ENCODE measurements at regions not wholly inside any gene's neighbourhood (a gene's known extent, or its start where the extent isn't known, plus 50 kb on each side); places are given as distances from the start of the nearest gene placed in this dataset.

DNA sequence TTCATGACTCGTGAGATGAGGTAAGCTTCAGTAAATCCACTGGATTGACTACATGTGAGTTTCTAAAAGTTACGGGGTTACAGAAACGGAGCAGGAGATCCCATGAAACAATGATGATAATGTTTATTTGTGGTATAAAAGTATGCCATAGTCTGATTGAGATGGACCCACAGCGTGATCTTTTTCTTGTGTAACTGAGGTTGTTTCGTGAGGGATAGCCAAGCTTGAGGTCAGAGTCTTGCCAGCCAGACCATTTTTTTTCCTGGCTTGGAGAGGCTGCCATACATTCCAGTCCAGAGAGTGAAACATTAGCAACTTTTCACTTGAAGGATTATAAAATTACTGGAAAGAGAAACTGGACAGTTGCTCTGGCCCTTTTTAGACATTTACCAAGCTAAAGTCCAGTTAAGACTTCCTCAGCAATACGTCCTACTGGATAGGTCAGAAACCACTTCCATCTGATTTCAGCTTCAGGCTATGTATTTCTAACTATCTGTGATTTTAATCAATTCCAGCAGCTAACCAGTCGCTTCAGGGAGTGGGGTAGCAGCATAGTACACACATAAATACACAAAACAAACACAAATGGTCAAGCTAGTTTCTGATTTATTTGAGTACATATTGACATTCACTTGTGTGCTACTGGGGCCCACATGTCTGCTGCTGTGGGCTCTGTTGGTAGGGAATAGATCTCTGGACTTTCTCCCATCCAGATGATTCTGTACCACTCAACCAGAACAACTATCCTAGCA, 194.6 kb downstream of the POSTN start:
- H3K36me3 ChIP-seq, result no peaks in the 10 kb centered on the region
- intact Hi-C loops (cut with DNase I), result no loop called here
- H3K27ac ChIP-seq, result no peak overlapping the region
- H3K4me1 ChIP-seq, result no peaks in the 10 kb centered on the region
- no peak overlapping the region for H3K4me3 ChIP-seq
- H3K27me3 ChIP-seq, result no peaks in the 10 kb centered on the region
- 39% methylated on average over 6 of the region's 7 CpGs for WGBS (ENCODE audit: insufficient coverage, low coverage, low lambda C conversion rate, missing lambda C conversion rate)
- ATAC-seq (no peak), DNase-seq (no peak)
- no peaks in the 10 kb centered on the region for H3K9me3 ChIP-seq
- TF ChIP-seq POLR2A (IDR thresholded peaks at IDR 0.05), result no peak
- TF ChIP-seq, protein P1, sequence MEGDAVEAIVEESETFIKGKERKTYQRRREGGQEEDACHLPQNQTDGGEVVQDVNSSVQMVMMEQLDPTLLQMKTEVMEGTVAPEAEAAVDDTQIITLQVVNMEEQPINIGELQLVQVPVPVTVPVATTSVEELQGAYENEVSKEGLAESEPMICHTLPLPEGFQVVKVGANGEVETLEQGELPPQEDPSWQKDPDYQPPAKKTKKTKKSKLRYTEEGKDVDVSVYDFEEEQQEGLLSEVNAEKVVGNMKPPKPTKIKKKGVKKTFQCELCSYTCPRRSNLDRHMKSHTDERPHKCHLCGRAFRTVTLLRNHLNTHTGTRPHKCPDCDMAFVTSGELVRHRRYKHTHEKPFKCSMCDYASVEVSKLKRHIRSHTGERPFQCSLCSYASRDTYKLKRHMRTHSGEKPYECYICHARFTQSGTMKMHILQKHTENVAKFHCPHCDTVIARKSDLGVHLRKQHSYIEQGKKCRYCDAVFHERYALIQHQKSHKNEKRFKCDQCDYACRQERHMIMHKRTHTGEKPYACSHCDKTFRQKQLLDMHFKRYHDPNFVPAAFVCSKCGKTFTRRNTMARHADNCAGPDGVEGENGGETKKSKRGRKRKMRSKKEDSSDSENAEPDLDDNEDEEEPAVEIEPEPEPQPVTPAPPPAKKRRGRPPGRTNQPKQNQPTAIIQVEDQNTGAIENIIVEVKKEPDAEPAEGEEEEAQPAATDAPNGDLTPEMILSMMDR (IDR thresholded peaks at IDR 0.05), result no peak

DNA sequence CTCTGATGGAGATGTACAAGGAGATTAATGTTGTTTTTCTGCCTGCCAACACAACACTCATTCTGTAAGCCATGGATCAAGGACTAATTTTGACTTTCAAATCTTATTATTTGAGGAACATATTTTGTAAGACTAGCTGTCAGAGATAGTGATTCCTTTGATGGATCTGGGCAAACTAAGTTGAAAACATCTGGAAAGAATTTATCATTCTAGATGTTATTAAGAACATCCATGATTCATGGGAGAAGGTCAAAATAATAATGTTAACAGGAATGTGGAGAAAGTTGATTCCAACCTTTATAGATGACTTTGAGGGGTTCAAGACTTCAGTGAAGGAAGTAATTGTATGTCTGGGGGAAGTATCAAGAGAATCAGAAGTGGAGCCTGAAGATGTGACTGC, 196.8 kb downstream of the POSTN start:
- Histone ChIP-seq H3K4me1 (no peaks in the 10 kb centered on the region), H3K4me3 (no peak overlapping the region), H3K27me3 (no peaks in the 10 kb centered on the region), H3K27ac (no peak overlapping the region), H3K36me3 (no peaks in the 10 kb centered on the region), H3K9me3 (no peaks in the 10 kb centered on the region)
- ATAC-seq (no peak), DNase-seq (no peak)
- TF ChIP-seq POLR2A (IDR thresholded peaks at IDR 0.05), result no peak
- TF ChIP-seq, protein P1 (IDR thresholded peaks at IDR 0.05), result no peak
- intact Hi-C loops (cut with DNase I), result no loop called here

DNA sequence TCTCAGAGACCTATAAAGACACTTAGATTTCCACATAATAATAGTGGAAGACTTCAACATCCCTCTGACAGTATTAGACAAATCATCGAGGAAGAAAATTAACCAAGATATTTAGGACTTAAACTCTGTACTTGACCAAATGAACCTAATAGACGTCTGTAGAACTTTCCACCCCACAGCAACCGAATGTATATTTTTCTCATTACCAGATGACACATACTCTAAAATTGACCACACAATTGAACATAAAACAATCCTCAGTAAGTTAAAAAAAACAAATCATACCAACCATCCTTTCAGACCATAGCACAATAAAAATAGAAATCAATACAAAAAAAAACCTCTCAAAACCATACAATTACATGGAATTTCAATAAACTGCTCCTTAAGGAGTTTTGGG, 201.0 kb downstream of the POSTN start:
- TF ChIP-seq, protein P1 (IDR thresholded peaks at IDR 0.05), result no peak
- TF ChIP-seq POLR2A (IDR thresholded peaks at IDR 0.05), result no peak
- Histone ChIP-seq H3K36me3 (no peaks in the 10 kb centered on the region), H3K4me1 (no peaks in the 10 kb centered on the region), H3K27me3 (no peaks in the 10 kb centered on the region), H3K9me3 (no peaks in the 10 kb centered on the region), H3K27ac (no peak overlapping the region), H3K4me3 (no peak overlapping the region)
- DNase-seq, result no peak
- 62% methylated on average over 3 of the region's 3 CpGs for WGBS (ENCODE audit: insufficient coverage, low coverage, low lambda C conversion rate, missing lambda C conversion rate)
- intact Hi-C loops (cut with DNase I), result no loop called here
- no peak for ATAC-seq

DNA sequence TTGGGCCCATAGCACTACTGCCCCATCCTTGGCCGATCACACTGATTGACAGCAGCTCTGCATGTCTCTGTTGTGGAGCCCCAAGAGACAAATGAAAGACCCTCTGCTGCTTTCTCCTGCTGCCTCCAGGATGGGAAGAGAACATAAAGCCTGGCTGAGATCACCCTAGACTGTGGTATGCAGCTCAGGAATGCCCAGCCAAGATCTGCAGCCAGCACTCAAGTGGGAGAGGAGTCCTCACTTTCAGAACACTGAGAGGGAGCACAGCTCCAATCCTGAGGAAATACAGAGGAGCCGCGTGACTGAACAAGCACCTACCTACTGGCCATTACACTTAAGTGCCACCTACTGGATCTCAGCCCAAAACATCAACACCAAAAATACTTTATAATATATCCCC, 203.0 kb downstream of the POSTN start:
- intact Hi-C loops (cut with DNase I), result no loop called here
- peak in 1 of 4 donors; percentile 33 for ATAC-seq
- WGBS (ENCODE audit: insufficient coverage, low coverage, low lambda C conversion rate, missing lambda C conversion rate), result no CpG with 5 or more reads among the region's 3 CpGs

More for the DNA sequence above, 203.0 kb downstream of the POSTN start:
- Histone ChIP-seq H3K9me3 (no peaks in the 10 kb centered on the region), H3K27me3 (no peaks in the 10 kb centered on the region), H3K4me1 (no peaks in the 10 kb centered on the region), H3K36me3 (no peaks in the 10 kb centered on the region), H3K27ac (no peak overlapping the region), H3K4me3 (no peak overlapping the region)
- DNase-seq, result no peak
- TF ChIP-seq, protein P1 (IDR thresholded peaks at IDR 0.05), result no peak
- no peak for TF ChIP-seq POLR2A (IDR thresholded peaks at IDR 0.05)

Data from right lobe of liver (tissue), 6 donors.